CD4-positive, alpha-beta T cell treated with Interferon alpha-2 for 1 hour (primary cell): ENCODE measurements at regions not wholly inside any gene's neighbourhood (a gene's known extent, or its start where the extent isn't known, plus 50 kb on each side); places are given as distances from the start of the nearest gene placed in this dataset.
"Not testable (repeated sequence)": the region's sequence is repeated elsewhere in the genome, so short reads cannot be mapped to it uniquely, and the experiment has no call there.

Experiments used
- DNase-seq, 2 donors: peaks; one replicate each; pipeline ENCODE4 v3.0.0-alpha.2; 2020 to 2022

DNA sequence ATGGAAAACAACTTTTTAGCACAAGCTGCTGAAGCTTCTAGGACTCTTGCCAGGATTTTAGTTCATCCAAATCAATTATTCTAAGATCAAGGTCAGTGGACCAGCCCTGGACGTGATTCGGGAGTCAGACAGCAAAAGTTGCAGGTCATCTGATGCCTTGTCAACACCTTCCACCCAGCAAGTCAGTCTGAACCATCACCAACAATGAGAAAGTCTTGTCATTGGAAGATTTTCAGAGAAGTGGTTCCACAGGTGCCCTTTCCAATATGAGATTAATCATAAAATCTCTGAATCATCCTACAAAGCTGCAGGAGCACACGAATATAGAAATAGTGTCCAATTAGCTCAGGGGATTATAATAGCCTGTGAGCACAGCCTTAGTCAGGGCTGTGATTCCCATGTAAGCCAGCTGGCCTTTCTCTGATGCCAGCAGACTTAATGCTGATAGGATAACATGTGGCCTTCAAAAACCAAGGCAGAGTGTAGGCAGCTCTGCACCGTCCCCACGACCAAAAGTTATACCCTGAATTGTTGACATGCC is 445.0 kb upstream of the TRPC7 start:
- no peak for DNase-seq

DNA sequence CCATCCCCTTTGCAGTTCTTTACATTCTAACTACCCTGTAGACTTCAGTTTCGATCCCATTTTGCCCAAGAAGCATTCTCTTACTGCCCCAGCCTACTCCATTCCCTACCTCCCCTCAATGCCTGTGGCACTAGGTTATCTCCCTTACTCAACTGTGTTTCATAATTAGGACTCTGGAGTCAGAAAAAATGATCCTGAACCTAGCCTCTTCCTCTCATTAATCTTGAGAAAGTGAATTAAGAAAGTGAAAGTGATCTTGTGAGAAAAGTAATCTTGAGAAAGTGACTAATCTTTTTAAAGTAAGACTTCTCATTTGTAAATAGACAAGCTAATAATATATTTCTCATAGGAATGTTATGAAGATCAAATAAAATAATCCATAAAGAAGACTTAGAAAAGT is 444.0 kb upstream of the TRPC7 start:
- no peak for DNase-seq

DNA sequence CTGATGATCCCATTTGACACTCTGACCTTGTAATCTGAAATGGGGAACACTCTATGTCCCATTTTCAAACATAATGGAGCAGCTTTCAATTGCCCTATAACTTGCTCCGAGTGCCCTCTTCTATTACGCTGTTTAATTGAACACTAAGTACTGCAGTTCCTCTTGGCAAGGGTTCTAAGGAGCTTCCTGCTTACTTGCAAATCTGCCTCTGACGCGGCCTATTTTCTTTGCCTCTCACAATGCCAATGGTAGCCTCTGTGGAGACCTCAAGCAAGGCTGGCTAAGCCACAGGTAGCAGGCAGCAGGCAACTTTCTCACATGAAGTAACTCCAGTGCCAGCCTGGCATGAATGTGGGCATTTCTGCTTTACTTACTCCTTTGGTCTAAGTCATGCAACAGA is 443.4 kb upstream of the TRPC7 start:
- DNase-seq: no peak

DNA sequence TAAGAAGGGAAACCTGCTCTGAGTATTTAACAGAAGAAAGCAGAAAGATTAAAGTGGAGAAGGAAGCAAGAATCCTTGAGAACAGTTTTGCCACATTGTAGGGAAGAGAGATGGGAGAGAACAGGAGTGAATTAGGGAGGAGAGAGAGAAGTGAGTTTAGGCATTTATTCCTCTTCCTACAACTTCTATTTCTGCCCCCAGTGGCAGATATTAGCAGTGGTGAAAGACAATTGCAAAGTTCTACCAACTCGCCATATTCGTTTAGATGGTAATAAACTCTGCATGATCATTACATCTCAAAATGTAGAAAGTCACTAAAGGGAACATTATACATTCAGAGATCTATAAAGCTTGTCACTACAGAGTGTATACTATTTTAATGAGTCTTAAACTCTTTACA is 440.1 kb upstream of the TRPC7 start:
- no peak for DNase-seq

DNA sequence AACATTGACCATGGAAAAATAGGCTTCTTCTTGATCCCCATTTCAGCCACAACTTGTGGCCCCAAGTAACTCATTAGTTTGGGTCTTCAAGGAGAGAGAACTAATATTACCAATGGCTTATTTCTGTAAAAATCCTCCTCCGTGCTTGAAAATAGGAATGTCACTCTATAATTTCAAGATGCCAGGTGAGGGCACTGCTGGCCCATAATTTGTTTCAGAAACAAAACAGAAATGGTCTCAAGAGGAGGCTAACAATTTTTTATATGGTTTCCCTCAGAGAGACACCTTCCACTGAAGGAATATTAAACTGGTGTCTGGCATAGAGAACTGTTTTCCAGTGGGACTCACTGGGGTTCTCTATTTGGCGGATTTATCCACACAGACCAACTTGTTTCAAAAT is 437.0 kb upstream of the TRPC7 start:
- DNase-seq: no peak

DNA sequence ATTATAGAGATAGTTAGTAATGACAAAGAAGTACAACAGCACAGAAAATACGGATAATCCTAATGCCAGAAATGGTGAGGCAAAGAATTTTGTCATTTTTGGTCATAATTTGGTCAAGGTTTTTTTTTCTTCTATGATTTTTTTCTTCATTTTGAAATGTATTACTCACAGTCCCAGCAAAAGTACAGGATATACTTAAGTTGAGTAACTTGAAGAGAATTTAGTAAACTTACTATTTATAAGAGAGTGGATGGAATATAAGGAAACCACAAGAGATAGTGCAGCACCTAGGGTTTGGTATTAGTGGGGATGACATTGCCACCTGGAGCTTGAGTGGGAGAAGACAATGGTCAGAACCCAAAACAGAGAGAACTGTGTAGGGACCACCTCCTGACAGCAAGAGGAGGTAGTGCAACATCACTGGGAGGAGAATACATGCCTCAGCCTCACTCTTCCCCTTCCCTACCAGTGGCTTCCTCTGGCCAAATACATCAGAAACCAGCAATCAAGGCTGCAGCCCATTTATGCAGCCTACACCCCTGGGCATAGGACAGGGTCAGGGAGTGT is 434.5 kb upstream of the TRPC7 start:
- DNase-seq: no peak

DNA sequence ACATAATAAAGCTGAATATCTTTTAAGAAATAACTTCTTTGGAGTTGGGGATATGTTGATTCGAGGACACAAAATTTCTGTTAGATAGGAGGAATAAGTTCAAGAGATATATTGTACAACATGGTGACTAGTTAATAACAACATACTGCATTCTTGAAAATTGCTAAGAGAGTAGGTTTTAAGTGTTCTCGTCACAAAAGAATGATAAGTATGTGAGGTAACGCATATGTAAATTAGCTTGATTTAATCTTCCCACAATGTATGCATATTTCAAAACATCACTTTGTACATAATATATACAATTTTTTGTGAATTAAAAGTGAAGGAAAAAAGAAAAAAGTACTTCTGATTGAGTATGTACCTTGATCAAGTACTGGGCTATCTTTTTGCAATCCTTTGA is 428.0 kb upstream of the TRPC7 start:
- no peak for DNase-seq

DNA sequence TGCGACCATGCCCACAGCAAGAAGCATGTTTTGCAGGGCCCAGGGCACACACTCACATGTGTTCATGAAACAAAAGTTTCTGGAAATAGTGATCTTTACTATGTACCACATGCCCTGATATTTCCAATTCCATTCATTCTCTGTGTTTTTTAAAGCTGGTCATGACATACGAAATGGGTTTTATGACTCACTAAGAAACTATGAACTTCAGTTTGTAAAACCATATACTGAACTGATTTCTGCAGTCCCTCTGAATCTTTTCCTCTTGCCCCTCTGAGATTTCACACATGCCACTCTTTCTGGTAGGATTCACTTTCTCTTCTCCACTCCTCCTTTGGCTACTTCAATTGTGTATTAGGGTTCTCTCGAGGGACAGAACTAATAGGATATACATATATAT is 416.1 kb upstream of the TRPC7 start:
- DNase-seq: no peak

DNA sequence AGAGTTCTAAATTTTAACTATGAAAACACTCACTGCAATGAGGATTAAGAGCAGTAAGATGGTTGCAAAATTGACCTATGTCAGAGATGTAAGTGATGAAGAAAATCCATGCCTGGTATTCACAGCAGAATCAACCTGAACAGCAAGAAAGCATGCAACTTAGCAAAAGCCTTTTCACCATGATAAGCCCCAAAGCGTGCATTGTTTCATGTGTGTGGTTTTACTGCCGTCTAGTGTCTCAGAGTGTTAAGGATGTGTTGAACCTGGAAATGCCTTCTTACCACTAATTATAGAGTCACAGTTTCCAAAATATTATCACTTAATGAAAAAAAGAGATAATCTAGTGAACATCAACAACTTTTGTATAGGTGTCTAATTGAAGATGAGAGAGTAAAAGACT is 415.2 kb upstream of the TRPC7 start:
- DNase-seq: no peak

DNA sequence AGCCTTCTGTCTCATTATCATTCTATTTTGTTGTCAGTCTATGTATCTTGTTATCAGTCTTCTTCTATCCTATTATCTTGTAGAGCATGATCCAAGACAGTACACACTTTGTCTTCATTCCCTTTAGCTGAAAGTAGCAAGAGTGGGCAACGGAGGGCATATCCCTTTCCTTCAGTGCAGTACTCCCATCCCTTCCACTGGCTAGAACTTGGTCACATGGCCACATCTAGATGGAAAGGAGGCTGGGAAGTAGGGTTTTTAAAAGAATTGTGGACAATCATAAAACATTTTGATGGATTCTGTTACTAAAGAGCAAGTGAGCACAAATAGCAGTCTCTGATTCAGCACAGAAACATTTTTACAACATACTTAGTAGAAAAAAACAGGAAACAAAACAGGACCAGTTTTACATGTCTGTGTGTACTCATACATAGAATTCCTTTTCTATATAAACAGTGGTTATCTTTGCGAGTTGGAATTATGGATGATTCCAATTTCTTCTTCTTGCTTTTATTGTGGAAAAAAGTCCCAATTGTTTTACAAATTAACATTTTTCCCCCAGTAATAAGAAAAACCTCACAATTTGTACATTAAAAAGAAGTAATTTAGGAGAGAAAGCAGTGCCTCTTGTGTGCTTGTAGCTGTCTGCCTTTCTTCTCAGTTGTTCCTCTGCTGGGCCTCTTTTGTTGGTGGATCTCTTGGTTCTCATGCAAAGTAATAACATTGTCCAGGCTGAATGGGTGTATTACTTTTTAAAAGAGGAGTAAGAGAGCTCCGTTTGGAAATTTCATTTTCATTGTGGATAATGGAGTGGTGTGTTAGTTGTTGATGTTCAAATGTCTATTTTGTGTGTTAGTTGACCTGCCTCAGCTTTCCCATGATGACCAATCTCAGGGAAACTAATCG is 410.9 kb upstream of the TRPC7 start:
- DNase-seq: no peak

DNA sequence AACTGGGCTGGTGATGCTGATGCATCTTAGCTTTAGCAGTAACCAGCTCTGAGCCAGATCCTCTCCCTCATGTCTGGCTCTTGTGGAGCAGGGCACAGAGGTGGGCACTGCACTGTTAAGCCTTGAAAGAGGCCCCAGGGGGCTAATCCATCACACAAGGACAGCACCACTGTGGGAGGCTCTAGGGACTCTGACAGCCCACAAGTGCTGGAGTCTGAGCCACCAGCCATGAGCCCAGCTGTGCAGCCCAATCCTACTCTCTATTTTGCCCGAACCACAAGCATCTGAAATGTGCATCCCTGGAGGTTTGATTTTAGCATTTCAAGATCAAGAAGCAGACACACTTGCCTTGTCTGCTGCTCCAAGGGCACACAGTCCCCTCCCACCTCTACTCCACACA is 407.1 kb upstream of the TRPC7 start:
- no peak for DNase-seq

DNA sequence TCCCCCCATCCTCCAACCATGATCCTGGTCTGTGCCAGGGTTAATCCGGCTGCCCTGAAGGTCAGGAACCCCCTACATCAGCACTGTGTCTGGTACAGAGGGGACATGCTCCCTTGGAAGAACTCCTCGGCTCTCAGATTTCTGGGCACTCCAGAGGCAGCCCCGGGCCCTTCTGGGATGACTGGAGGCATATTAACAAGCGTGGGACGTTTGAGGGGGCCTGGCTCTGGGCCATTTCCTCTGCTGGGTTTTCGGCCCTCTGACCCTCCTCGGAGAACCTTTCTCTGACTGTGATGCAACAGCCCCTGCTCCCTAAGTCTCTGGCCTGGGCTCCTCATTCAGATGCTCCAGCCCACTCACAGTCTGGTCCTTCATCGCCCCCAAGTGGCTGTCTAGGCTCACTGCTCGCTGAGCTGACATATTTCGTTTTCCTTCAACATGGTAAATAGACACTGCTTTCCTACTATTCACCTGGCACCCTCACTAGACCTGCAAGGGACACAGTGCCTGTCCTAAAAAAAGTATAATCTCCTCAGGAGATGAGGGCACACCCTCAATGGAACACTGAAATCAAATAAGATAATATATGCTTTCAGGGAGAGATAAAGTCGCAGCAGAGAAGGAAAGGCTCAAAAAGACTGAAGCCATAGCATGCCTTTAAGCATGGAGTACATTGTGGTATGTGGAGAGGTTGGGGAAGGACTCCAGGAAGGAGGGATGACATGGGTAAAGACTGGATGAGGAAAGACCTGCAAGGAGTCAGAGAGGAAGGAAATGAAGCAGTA is 404.7 kb upstream of the TRPC7 start:
- DNase-seq: peak in 1 of 2 donors; percentile 25

DNA sequence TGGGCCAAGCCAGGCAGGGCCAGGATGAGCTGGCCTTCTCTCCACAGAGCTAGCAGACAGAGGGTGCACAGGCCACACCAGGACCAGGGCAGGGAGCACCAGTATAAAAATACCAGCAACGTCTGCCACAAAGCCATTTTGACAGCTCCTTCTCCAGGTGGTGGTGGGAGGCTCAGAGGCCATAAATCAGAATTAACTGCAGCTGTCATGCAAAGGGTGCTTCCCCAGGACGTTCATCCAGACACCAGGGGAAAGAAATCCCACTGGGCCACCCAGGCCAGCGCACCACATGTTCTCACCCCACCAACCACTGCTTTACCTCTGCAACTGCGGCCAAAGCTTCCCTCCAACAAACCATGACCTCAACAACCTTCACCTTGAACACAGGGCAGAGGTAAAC is 403.7 kb upstream of the TRPC7 start:
- no peak for DNase-seq

DNA sequence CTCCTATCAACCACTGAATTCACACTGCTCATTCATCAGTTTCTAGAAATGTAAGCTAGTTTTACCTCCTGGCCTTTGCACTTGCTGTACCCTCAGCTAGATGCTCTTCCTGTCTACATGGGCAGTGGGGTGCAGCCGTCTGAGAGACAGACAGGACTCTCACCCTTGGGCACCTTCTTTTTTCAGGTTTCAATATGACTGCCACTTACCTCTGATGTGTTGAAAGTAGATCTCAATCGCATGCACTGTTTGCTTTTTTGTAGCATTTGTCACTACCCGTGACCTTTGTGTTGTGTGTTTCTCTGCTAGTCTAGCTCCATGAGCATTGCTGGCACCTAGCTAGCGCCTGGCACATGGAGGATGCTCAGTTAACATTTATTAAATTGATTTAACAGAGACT is 403.1 kb upstream of the TRPC7 start:
- DNase-seq: no peak

DNA sequence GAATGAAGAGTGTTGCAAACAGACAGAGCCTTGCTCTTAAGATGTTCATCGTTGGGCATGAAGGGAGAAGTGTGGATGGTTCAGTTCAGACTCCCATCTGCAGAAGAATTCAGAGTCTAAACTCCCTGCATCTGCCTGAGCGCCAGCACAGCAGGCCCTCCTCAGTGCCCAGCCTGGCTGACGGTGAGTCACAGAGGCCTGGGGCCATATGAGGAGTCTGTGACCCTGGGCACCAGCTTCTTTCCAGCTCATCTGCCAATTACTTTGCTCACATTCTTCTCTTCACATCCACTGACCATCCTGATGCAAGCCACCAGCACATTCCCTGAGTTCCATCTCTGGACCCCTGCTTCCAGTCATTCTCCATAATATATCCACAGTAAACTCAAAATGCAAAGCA is 401.1 kb upstream of the TRPC7 start:
- no peak for DNase-seq

DNA sequence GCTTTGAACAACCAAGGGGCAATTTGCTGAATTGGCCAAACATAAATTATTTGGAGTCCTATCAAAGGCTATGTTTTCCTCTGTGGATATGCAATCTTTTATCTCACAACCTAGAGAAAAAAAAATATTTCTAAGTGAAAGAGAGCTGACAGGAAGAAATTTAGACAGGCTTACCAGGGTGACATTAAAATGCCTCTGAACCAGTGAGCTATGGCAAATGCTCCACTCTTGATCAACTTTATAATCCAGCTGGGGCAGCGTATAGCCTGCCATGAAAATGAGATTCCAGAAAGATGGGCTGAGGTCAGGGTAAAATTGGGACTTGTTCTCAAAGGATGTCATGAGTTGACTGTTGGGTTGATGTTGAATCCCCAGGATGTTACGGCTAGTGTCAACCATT is 399.3 kb upstream of the TRPC7 start:
- DNase-seq: no peak

DNA sequence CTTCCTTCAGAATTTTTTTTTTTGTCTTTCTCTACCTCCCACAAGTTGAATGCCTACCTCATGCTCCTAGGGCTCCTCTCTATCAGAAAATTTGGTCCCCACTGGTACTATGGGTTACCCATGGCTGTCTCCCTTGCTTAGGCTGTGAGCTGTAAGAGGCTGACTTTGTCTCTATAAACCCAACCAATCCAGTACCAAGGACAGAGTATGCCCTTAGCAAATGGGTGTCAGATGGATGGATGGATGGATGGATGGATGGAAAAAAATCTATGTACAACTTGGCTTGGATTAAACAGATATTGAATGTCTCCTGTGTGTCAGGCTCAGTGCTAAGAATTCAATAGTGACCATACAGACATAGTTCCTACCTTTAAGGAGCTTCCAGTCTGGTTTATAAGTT is 398.2 kb upstream of the TRPC7 start:
- DNase-seq: no peak

DNA sequence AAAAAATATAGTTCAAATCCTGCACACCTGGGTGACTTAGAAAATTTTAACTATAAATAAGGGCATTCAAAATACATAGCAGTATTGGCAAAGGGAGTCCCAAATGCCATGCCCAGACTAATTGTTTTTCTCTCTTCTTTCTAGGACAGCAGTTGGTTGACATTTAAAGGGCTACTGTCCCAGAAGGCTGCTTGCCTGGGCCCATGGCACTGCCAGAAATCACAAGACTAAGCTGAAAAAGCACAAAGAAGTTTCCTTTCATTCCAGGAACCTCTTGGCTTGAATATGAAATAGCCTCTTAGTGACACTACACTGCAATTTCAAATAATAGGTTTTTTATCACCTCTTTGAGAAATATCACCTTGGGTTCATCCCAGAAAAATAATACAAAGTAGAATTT is 388.9 kb upstream of the TRPC7 start:
- no peak for DNase-seq

DNA sequence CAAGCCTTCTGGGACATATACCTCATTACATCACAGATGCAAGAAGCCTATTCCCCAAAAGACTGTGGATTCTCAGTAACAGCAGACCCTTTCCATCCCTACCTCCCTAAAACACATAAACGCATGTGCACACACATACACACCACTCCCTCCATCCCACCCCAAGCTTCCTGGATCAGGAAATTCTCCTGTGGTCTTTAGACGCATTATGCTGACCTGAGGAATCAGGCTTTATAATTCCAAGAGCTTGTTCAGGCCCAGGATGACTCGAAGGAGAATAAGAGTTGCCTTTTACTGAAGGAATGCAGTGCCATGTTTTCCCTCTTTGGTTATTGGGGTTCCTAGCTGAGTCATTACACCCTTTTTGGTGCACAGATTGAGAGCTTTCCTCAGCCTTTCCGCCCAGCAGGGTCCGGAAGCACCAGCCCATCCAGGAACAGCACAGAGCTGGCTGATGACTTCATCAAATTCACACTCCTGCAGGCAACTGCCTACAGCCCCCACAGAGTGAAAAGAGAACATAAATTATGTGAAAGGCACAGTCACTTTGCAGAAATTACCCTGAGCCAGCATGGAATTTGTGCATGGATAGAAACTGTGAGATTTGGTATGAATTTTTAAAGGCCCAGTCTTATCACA is 385.0 kb upstream of the TRPC7 start:
- DNase-seq: no peak

DNA sequence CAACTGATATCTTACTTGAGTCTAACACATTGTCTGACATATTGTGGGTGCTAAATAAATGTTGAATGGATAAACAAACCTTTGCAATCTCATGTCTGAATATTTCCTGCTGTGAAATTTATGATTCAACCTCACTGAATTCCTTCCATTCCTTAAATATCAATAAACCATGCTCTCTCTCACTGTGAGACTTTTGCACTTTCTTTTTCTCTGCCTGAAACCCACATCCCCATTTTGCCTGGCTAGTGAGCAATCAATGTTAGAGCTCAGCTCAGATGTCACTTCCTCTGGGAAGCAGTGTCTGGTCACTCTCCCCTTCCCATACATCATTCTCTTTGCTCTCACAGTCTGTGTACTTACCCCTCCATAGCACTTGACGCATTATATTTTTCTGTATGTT is 383.7 kb upstream of the TRPC7 start:
- no peak for DNase-seq

DNA sequence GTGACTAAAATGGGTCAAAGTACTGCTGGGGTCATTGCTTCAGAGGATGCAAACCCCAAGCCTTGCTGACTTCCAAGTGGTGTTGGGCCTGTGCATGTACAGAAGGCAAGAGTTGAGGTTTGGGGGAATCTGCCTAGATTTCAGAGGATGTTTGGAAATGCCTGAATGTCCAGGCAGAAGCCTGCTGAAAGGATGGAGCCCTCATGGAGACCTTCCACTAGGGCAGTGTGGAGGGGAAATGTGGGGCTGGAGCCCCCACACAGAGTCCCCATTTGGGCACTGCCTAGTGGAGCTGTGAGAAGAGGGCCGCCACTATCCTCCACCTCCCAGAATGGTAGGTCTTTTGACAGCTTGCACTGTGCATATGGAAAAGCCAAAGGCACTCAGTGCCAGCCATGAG is 377.7 kb upstream of the TRPC7 start:
- no peak for DNase-seq

DNA sequence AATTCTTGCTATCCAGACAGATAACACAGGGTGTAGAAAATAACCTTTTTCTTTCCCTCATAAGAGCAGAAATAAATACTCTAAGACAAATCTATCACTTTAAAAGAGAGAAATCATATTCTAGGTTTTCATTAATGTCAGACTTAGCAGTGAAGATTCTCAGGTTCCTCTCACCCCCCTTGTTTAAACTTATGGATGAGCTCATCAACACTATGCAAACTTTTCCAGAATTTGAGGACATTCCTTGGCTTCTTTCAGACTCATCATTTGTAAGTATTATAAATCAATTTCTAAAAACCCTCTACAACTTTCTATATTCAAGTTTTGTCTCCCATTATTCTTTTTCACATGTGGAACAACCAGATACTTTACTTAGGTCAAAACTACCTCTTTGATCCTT is 374.9 kb upstream of the TRPC7 start:
- DNase-seq: no peak

DNA sequence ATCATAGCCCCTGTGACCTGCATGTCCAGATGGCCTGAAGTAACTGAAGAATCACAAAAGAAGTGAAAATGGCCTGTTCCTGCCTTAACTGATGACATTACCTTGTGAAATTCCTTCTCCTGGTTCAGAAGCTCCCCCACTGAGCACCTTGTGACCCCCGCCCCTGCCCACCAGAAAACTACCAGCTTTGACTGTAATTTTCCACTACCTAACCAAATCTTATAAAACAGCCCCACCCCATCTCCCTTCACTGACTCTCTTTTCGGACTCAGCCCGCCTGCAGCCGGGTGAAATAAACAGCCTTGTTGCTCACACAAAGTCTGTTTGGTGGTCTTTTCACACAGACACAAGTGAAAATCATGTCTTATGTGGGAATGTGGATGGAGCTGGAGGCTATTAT is 373.9 kb upstream of the TRPC7 start:
- DNase-seq: not testable (repeated sequence)
